ENCODE measurements at regions not wholly inside any gene's neighbourhood (a gene's known extent, or its start where the extent isn't known, plus 50 kb on each side); places are given as distances from the start of the nearest gene placed in this dataset.

DNA sequence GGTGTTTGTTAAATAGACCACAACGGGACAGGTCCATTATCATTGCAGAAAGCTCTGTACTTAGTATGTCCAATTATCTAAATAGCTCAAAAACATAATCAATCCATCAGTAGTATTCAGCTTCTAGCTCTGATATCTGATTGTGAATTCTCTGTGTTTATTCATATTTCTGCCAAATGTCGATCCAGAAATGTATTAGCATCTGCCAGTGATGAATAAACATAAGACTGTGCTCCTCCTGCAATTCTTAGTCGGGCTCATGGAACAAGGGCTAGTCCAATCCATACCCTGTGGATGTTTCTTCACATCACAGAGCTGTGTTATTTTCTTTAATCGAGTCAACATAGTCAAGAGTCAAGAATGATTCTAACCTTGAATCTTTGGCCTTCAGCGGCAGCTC is 1612.1 kb upstream of the WWC1 start:
- TF ChIP-seq RFX5 (IDR thresholded peaks at IDR 0.05; ENCODE audit: low read depth, low read length) (no peak), BACH1 (IDR thresholded peaks at IDR 0.05; ENCODE audit: borderline replicate concordance) (no peak), MTA3 (IDR thresholded peaks at IDR 0.05; ENCODE audit: borderline replicate concordance, low read length) (no peak), BCL11A (IDR thresholded peaks at IDR 0.05; ENCODE audit: low read depth, low read length) (no peak), JUND (IDR thresholded peaks at IDR 0.05; ENCODE audit: low read depth, low read length) (no peak), SPI1 (IDR thresholded peaks at IDR 0.05; ENCODE audit: borderline replicate concordance, insufficient read depth, low read depth, low read length) (no peak), BMI1 (IDR thresholded peaks at IDR 0.05; ENCODE audit: borderline replicate concordance) (no peak), NRF1 (conservative IDR thresholded peaks at IDR 0.05; ENCODE audit: low read depth, low read length) (no peak), YY1 (IDR thresholded peaks at IDR 0.05; ENCODE audit: low read depth, low read length) (no peak), SRF (IDR thresholded peaks at IDR 0.05; ENCODE audit: low read depth in 2 of 2, low read length in 2 of 2) (no peak), ZBED1 (IDR thresholded peaks at IDR 0.05; ENCODE audit: borderline replicate concordance) (no peak)
- TF ChIP-seq, protein P1, sequence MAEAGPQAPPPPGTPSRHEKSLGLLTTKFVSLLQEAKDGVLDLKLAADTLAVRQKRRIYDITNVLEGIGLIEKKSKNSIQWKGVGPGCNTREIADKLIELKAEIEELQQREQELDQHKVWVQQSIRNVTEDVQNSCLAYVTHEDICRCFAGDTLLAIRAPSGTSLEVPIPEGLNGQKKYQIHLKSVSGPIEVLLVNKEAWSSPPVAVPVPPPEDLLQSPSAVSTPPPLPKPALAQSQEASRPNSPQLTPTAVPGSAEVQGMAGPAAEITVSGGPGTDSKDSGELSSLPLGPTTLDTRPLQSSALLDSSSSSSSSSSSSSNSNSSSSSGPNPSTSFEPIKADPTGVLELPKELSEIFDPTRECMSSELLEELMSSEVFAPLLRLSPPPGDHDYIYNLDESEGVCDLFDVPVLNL (IDR thresholded peaks at IDR 0.05; ENCODE audit: low read depth, low read length) = no peak
- TF ChIP-seq, protein P2, sequence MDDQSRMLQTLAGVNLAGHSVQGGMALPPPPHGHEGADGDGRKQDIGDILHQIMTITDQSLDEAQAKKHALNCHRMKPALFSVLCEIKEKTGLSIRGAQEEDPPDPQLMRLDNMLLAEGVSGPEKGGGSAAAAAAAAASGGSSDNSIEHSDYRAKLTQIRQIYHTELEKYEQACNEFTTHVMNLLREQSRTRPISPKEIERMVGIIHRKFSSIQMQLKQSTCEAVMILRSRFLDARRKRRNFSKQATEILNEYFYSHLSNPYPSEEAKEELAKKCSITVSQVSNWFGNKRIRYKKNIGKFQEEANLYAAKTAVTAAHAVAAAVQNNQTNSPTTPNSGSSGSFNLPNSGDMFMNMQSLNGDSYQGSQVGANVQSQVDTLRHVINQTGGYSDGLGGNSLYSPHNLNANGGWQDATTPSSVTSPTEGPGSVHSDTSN (IDR thresholded peaks at IDR 0.05; ENCODE audit: insufficient replicate concordance, low read depth, low read length) = no peak
- TF ChIP-seq, protein P3, sequence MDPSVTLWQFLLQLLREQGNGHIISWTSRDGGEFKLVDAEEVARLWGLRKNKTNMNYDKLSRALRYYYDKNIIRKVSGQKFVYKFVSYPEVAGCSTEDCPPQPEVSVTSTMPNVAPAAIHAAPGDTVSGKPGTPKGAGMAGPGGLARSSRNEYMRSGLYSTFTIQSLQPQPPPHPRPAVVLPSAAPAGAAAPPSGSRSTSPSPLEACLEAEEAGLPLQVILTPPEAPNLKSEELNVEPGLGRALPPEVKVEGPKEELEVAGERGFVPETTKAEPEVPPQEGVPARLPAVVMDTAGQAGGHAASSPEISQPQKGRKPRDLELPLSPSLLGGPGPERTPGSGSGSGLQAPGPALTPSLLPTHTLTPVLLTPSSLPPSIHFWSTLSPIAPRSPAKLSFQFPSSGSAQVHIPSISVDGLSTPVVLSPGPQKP (IDR thresholded peaks at IDR 0.05; ENCODE audit: low read depth, low read length) = no peak
- H3K27ac ChIP-seq (ENCODE audit: control insufficient read depth, insufficient read depth) = no peak overlapping the region
- H3K9ac ChIP-seq (ENCODE audit: control insufficient read depth, insufficient read depth, low read length) = no peak overlapping the region
- intact Hi-C loops (cut with micrococcal nuclease; ENCODE audit: unreplicated experiment) (no loop called here), in situ Hi-C loops (cut with MboI) (no loop called here)
- H3K9me3 ChIP-seq (replicated peaks; ENCODE audit: control insufficient read depth, insufficient read depth, low read length) = no peaks in the 10 kb centered on the region
- no peak overlapping the region for H2AFZ ChIP-seq (ENCODE audit: control insufficient read depth, low read depth, low read length)
- ATAC-seq (no peak), DNase-seq (ENCODE audit: low read depth, low spot score) (no peak), FAIRE-seq (no peak)
- SMC1A ChIA-PET (ENCODE audit: uncharacterized antibody, unreplicated experiment) = interaction anchor here (0.6 kb wide), 1 partner anchor 17 kb away, joined by 3 read pairs; no protein-coding TSS in a partner anchor
- RAD21 ChIA-PET (ENCODE audit: unreplicated experiment) = no interaction called here
- H3K4me1 ChIP-seq (ENCODE audit: control insufficient read depth, insufficient read depth, low read length) = no peaks in the 10 kb centered on the region
- H3K4me2 ChIP-seq (ENCODE audit: control insufficient read depth, insufficient read depth) = no peak overlapping the region
- 19% methylated on average over 5 of the region's 5 CpGs for WGBS (ENCODE audit: insufficient coverage, insufficient replicate concordance, low lambda C conversion rate, missing lambda C conversion rate)
- no TSS peak for BruUV-seq (replicated peaks)
- POLR2A ChIA-PET = no interaction called here
- no peaks in the 10 kb centered on the region for H4K20me1 ChIP-seq (ENCODE audit: control insufficient read depth, insufficient read depth)
- H3K36me3 ChIP-seq (ENCODE audit: control insufficient read depth in 2 of 2, insufficient read depth in 2 of 2, low read length in 1 of 2) = no peaks in the 10 kb centered on the region
- H3K4me3 ChIP-seq = no peak overlapping the region
- no peaks in the 10 kb centered on the region for H3K79me2 ChIP-seq (ENCODE audit: control insufficient read depth, insufficient read depth, low read length)
- no peaks in the 10 kb centered on the region for H3K27me3 ChIP-seq (replicated peaks in 1 of 2; ENCODE audit: control insufficient read depth in 2 of 2, insufficient read depth in 2 of 2, low read length in 1 of 2)
- CTCF ChIA-PET = interaction anchor here (0.6 kb wide), 1 partner anchor 370 kb away, joined by 3 read pairs; no protein-coding TSS in a partner anchor

All from GM12878 (cell line).